ENCODE measurements at regions not wholly inside any gene's neighbourhood (a gene's known extent, or its start where the extent isn't known, plus 50 kb on each side); places are given as distances from the start of the nearest gene placed in this dataset.

DNA sequence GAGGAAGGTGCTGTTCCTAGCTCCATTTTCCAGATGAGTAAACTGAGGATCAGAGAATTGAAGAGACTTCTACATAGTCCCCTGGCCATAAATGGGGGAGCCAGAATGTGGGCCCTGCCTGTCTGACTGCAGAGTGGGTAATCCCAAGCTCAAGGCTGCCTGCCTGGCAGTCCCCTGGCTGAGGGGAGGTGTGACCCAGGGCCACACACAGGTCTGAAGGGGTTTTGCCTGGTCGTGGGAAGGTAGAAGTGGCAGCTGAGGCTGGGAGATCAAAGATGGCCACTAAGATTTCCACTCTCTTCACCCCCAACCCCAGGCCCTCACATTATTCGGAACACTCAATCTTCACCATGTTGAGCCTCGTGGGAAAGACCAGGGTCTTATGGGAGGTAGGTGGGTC, 176.3 kb downstream of the MACROH2A1 start:
- TF ChIP-seq CTCF (conservative IDR thresholded peaks at IDR 0.05; ENCODE audit: low read depth, low read length) (no peak), EZH2 (IDR thresholded peaks at IDR 0.05; ENCODE audit: borderline replicate concordance, low read depth, low read length, poor library complexity, severe bottlenecking) (no peak)
